Transverse colon (tissue), 4 donors: ENCODE measurements at regions not wholly inside any gene's neighbourhood (a gene's known extent, or its start where the extent isn't known, plus 50 kb on each side); places are given as distances from the start of the nearest gene placed in this dataset.

ENCODE experiments used
- DNase-seq: peaks from one replicate; pipeline ENCODE4 v3.0.0-alpha.2; 2019
- H3K27ac ChIP-seq, 4 donors: fragments of 200-600 bp; sonication (generic); 2 replicates each; pipeline ENCODE4 v1.5.1; 2016 to 2018; ENCODE audit warnings: inconsistent platforms in 4 of 4
- H3K27me3 ChIP-seq: fragments of 200-600 bp; sonication (generic); 2 replicates; pipeline ENCODE4 v1.5.1; 2017; ENCODE audit warnings: inconsistent platforms
- H3K36me3 ChIP-seq, 4 donors: fragments of 200-600 bp; sonication (generic); 2 replicates each; pipeline ENCODE4 v1.5.1; 2017 to 2019; ENCODE audit warnings: inconsistent platforms in 4 of 4
- H3K4me1 ChIP-seq, 4 donors: fragments of 200-600 bp; sonication (generic); 2 replicates each; pipeline ENCODE4 v1.5.1; 2017 to 2020; ENCODE audit warnings: inconsistent platforms in 4 of 4
- H3K4me3 ChIP-seq, 4 donors: fragments of 200-600 bp; sonication (generic); 1 replicate in 1 of 4; 2 replicates in 3 of 4; pipeline versions ENCODE4 v1.5.1 to v1.6.1; 2017 to 2019; ENCODE audit warnings: inconsistent platforms in 4 of 4
- H3K9me3 ChIP-seq, 2 donors: fragments of 200-600 bp; sonication (generic); 2 replicates each; pipeline ENCODE4 v1.5.1; 2017 to 2019; ENCODE audit warnings: inconsistent platforms in 2 of 2
- CTCF ChIP-seq, 5 experiments: fragments of 200-600 bp in 3 of 5; fragments of 450-650 bp in 2 of 5; sonication (generic) in 3 of 5; IDR thresholded peaks; 1 replicate in 2 of 5; 2 replicates in 3 of 5; pipeline ENCODE4 v1.5.1; 2016 to 2017; ENCODE audit warnings: antibody characterized with exemption in 5 of 5, inconsistent platforms in 3 of 5, mild to moderate bottlenecking in 2 of 5, moderate library complexity in 1 of 5
- EP300 ChIP-seq: sonication (generic); formaldehyde crosslinking; IDR thresholded peaks from one replicate; pipeline ENCODE4 v1.6.1; 2017; ENCODE audit warnings: antibody characterized with exemption, low read depth
- POLR2A ChIP-seq: fragments of 450-650 bp; IDR thresholded peaks from one replicate; pipeline ENCODE4 v1.6.1; 2016; ENCODE audit warnings: antibody characterized with exemption, mild to moderate bottlenecking, moderate library complexity
- POLR2AphosphoS5 ChIP-seq, 3 donors: sonication (generic); formaldehyde crosslinking; IDR thresholded peaks; one replicate each; pipeline ENCODE4 v1.6.1; 2016; ENCODE audit warnings: antibody characterized with exemption in 3 of 3
- WGBS, 2 donors: methylation state at CpG; one replicate each; pipeline ENCODE4 v1.1.5; 2018; ENCODE audit warnings: low coverage in 1 of 2; 5-methylcytosine and 5-hydroxymethylcytosine counted together
- in situ Hi-C, 4 donors: fragments of 200-750 bp; cut with MboI; loops; one replicate each; pipeline versions ENCODE4 v1.15.0 to v1.15.1; 2017; ENCODE audit warnings: low sequenced_read_pairs in 3 of 4, low pct_ligation_motif_present in 1 of 4, low pct_unique_long_range_greater_than_20kb in 1 of 4
- intact Hi-C: fragments of 100-400 bp; cut with DNase I; formaldehyde crosslinking; loops from one replicate; pipeline ENCODE4 v1.15.1; 2023; ENCODE audit warnings: low total_unique reads

- in situ Hi-C loops, result no loop called here
- Histone ChIP-seq H3K9me3 (no peaks in the 10 kb centered on the region), H3K27me3 (no peaks in the 10 kb centered on the region), H3K4me1 (no peaks in the 10 kb centered on the region), H3K27ac (no peak overlapping the region), H3K4me3 (no peak overlapping the region), H3K36me3 (no peaks in the 10 kb centered on the region)
- DNase-seq, result no peak
- intact Hi-C loops, result no loop called here
- no peak for TF ChIP-seq POLR2A
- TF ChIP-seq EP300, result no peak
- TF ChIP-seq CTCF (IDR thresholded peaks at IDR 0.05), result no peak
- TF ChIP-seq POLR2AphosphoS5 (IDR thresholded peaks at IDR 0.05), result no peak
- 79 to 89% methylated on average over 3 of the region's 3 CpGs for WGBS, 2 donors
Measured at GRCh38 chr5:103375863-103376591, 117.5 kb downstream of the MACIR start.

GRCh38 chr5:103375350-103375749 lies 116.8 kb downstream of the MACIR start:
- H3K4me1 ChIP-seq, result no peaks in the 10 kb centered on the region
- WGBS, 2 donors, result 60 to 70% methylated on average over 1 of the region's 1 CpG
- H3K4me3 ChIP-seq, result no peak overlapping the region
- DNase-seq, result no peak
- no peaks in the 10 kb centered on the region for H3K36me3 ChIP-seq
- no peaks in the 10 kb centered on the region for H3K27me3 ChIP-seq
- intact Hi-C loops (no loop called here), in situ Hi-C loops (no loop called here)
- TF ChIP-seq POLR2A, result no peak
- TF ChIP-seq CTCF (IDR thresholded peaks at IDR 0.05), result no peak
- TF ChIP-seq POLR2AphosphoS5 (IDR thresholded peaks at IDR 0.05), result no peak
- no peak for TF ChIP-seq EP300
- no peak overlapping the region for H3K27ac ChIP-seq
- no peaks in the 10 kb centered on the region for H3K9me3 ChIP-seq

- WGBS, 2 donors, result 54 to 84% methylated on average over 4 of the region's 4 CpGs
- no peaks in the 10 kb centered on the region for H3K4me1 ChIP-seq
- H3K4me3 ChIP-seq, result no peak overlapping the region
- H3K27me3 ChIP-seq, result no peaks in the 10 kb centered on the region
- H3K36me3 ChIP-seq, result no peaks in the 10 kb centered on the region
- no peak overlapping the region for H3K27ac ChIP-seq
- no peaks in the 10 kb centered on the region for H3K9me3 ChIP-seq
- no peak for DNase-seq
- in situ Hi-C loops, result no loop called here
- intact Hi-C loops, result no loop called here
- TF ChIP-seq POLR2A (no peak), EP300 (no peak), POLR2AphosphoS5 (IDR thresholded peaks at IDR 0.05) (no peak), CTCF (IDR thresholded peaks at IDR 0.05) (no peak)
Measured at GRCh38 chr5:103374473-103374963, 116.0 kb downstream of the MACIR start.

GRCh38 chr5:103373597-103374472 lies 115.3 kb downstream of the MACIR start:
- DNase-seq, result no peak
- in situ Hi-C loops, result no loop called here
- Histone ChIP-seq H3K4me1 (no peaks in the 10 kb centered on the region), H3K36me3 (no peaks in the 10 kb centered on the region), H3K27ac (no peak overlapping the region), H3K4me3 (no peak overlapping the region), H3K9me3 (no peaks in the 10 kb centered on the region), H3K27me3 (no peaks in the 10 kb centered on the region)
- TF ChIP-seq CTCF (IDR thresholded peaks at IDR 0.05) (no peak), EP300 (no peak), POLR2A (no peak), POLR2AphosphoS5 (IDR thresholded peaks at IDR 0.05) (no peak)
- WGBS, 2 donors, result 66 to 71% methylated on average over 5 to 9 of the region's 9 CpGs
- intact Hi-C loops, result no loop called here
